NCI-H1417 treated with DMSO at 0.1 percent for 48 hours (cell line): ENCODE measurements at regions not wholly inside any gene's neighbourhood (a gene's known extent, or its start where the extent isn't known, plus 50 kb on each side); places are given as distances from the start of the nearest gene placed in this dataset.
"Not testable (repeated sequence)": the region's sequence is repeated elsewhere in the genome, so short reads cannot be mapped to it uniquely, and the experiment has no call there.

Experiments
- DNase-seq: peaks from one replicate; lab custom pipeline; 2025; lab: John Stamatoyannopoulos, UW

GRCh38 chr21:16117331-16117730, 387.5 kb downstream of the USP25 start:
- DNase-seq: no peak

- DNase-seq: no peak
Measured at GRCh38 chr21:16117851-16118590, 388.2 kb downstream of the USP25 start.

- no peak for DNase-seq
Measured at GRCh38 chr21:16124378-16125138, 394.8 kb downstream of the USP25 start.

GRCh38 chr21:16125274-16125673, 395.5 kb downstream of the USP25 start:
- no peak for DNase-seq

GRCh38 chr21:16132453-16132852, 402.7 kb downstream of the USP25 start:
- not testable (repeated sequence) for DNase-seq

- no peak for DNase-seq
Measured at GRCh38 chr21:16133248-16133647, 403.5 kb downstream of the USP25 start.

- DNase-seq: no peak
Measured at GRCh38 chr21:16134134-16134533, 404.4 kb downstream of the USP25 start.

- DNase-seq: no peak
Measured at GRCh38 chr21:16137106-16137505, 407.3 kb downstream of the USP25 start.

GRCh38 chr21:16145052-16145451, 415.3 kb downstream of the USP25 start:
- DNase-seq: no peak

- DNase-seq: no peak
Measured at GRCh38 chr21:16145479-16145878, 415.7 kb downstream of the USP25 start.

- no peak for DNase-seq
Measured at GRCh38 chr21:16154321-16154720, 424.5 kb downstream of the USP25 start.

- DNase-seq: no peak
Measured at GRCh38 chr21:16154951-16155635, 425.3 kb downstream of the USP25 start.

GRCh38 chr21:16156841-16157489, 427.2 kb downstream of the USP25 start:
- no peak for DNase-seq

- no peak for DNase-seq
Measured at GRCh38 chr21:16159213-16159970, 429.6 kb downstream of the USP25 start.

GRCh38 chr21:16159971-16160350, 430.2 kb downstream of the USP25 start:
- no peak for DNase-seq

GRCh38 chr21:16162953-16163352, 433.2 kb downstream of the USP25 start:
- DNase-seq: no peak

- no peak for DNase-seq
Measured at GRCh38 chr21:16169102-16169511, 439.3 kb downstream of the USP25 start.

- no peak for DNase-seq
Measured at GRCh38 chr21:16169779-16170178, 440.0 kb downstream of the USP25 start.

- no peak for DNase-seq
Measured at GRCh38 chr21:16176570-16176969, 446.8 kb downstream of the USP25 start.

GRCh38 chr21:16177532-16177931, 447.8 kb downstream of the USP25 start:
- DNase-seq: no peak

GRCh38 chr21:16179773-16180172, 450.0 kb downstream of the USP25 start:
- no peak for DNase-seq

GRCh38 chr21:16180614-16181013, 450.8 kb downstream of the USP25 start:
- no peak for DNase-seq
